HL-60 (cell line): ENCODE measurements at regions not wholly inside any gene's neighbourhood (a gene's known extent, or its start where the extent isn't known, plus 50 kb on each side); places are given as distances from the start of the nearest gene placed in this dataset.

ENCODE experiments used
- DNase-seq, 2 experiments: peaks; one replicate each; pipeline ENCODE4 v3.0.0-alpha.2; 2010 to 2020; ENCODE audit warnings: low read depth in 1 of 2, low spot score in 1 of 2
- H3K27ac ChIP-seq: fragments of 250-450 bp; sonication (Bioruptor Pico); replicated peaks from 2 replicates; pipeline ENCODE4 v1.5.1; 2020; ENCODE audit warnings: mild to moderate bottlenecking, moderate library complexity
- H3K27me3 ChIP-seq: fragments of 250-450 bp; sonication (Bioruptor Pico); 2 replicates; pipeline ENCODE4 v1.5.1; 2021; ENCODE audit warnings: mild to moderate bottlenecking, moderate library complexity; ENCODE audit not compliant: insufficient read depth, poor library complexity, severe bottlenecking
- H3K4me3 ChIP-seq: replicated peaks from 2 replicates; pipeline ENCODE4 v1.5.1; 2011; ENCODE audit warnings: mild to moderate bottlenecking, control low read depth, low read length; ENCODE audit not compliant: insufficient read depth
- CTCF ChIP-seq: IDR thresholded peaks from one replicate; pipeline ENCODE4 v1.5.1; 2011; ENCODE audit warnings: low read length, control low read depth, inconsistent platforms; ENCODE audit not compliant: insufficient read depth
- GABPA ChIP-seq: IDR thresholded peaks from 2 replicates; pipeline ENCODE4 v1.6.1; 2012; ENCODE audit warnings: low read depth
- POLR2AphosphoS5 ChIP-seq: IDR thresholded peaks from 2 replicates; pipeline ENCODE4 v1.6.1; 2012; ENCODE audit warnings: low read depth
- SPI1 ChIP-seq: IDR thresholded peaks from 2 replicates; pipeline ENCODE4 v1.6.1; 2012; ENCODE audit warnings: low read depth, mild to moderate bottlenecking, borderline replicate concordance
- TF ChIP-seq, protein P1 (sequence below): IDR thresholded peaks from 2 replicates; pipeline ENCODE4 v1.6.1; 2012; ENCODE audit warnings: low read depth; ENCODE audit not compliant: insufficient replicate concordance

DNA sequence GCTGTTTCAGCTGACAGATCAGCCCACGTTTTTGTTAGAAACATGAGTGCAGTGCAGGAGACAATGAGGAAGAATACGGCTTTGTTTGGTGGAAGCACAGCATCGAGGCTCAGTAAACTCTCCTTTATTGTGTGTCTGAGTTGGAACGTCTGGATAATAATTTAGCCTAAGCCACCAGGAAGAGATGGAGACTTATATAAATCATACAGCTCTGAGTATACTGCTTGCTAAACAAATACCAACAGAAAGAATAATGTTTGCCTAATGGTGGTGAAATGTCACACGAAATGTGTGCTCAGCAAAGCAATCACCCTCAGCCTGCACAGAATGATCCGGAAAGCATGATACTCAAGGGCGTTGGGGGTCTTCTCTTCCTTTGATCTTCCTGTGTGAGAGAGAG is 664.1 kb upstream of the ADARB2 start:
- TF ChIP-seq CTCF: no peak
- no peak for TF ChIP-seq SPI1
- TF ChIP-seq, protein P1, sequence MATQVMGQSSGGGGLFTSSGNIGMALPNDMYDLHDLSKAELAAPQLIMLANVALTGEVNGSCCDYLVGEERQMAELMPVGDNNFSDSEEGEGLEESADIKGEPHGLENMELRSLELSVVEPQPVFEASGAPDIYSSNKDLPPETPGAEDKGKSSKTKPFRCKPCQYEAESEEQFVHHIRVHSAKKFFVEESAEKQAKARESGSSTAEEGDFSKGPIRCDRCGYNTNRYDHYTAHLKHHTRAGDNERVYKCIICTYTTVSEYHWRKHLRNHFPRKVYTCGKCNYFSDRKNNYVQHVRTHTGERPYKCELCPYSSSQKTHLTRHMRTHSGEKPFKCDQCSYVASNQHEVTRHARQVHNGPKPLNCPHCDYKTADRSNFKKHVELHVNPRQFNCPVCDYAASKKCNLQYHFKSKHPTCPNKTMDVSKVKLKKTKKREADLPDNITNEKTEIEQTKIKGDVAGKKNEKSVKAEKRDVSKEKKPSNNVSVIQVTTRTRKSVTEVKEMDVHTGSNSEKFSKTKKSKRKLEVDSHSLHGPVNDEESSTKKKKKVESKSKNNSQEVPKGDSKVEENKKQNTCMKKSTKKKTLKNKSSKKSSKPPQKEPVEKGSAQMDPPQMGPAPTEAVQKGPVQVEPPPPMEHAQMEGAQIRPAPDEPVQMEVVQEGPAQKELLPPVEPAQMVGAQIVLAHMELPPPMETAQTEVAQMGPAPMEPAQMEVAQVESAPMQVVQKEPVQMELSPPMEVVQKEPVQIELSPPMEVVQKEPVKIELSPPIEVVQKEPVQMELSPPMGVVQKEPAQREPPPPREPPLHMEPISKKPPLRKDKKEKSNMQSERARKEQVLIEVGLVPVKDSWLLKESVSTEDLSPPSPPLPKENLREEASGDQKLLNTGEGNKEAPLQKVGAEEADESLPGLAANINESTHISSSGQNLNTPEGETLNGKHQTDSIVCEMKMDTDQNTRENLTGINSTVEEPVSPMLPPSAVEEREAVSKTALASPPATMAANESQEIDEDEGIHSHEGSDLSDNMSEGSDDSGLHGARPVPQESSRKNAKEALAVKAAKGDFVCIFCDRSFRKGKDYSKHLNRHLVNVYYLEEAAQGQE: no peak
- TF ChIP-seq POLR2AphosphoS5: no peak
- no peak for TF ChIP-seq GABPA
- no peak overlapping the region for H3K4me3 ChIP-seq
- no peak overlapping the region for H3K27ac ChIP-seq
- DNase-seq: no peak
- H3K27me3 ChIP-seq: no peaks in the 10 kb centered on the region

DNA sequence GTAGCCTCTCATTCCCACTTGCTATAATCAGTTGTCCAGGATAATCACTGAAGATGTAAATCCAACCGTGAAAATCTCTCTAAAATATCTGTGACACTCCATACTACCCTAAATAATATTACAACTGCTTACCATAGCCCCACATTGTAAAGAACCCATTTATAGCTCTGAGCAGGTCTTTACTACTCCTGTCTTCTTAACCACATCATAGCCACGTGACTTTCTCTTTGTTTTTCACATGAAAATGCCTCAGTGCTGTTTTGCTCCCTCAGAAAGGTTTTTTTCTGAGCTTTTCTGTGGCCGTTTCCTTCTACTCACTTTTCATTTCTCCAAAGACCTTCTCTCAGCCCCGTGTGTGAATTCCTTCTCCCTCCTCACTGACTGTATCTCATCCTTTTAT is 662.2 kb upstream of the ADARB2 start:
- Histone ChIP-seq H3K27me3 (no peaks in the 10 kb centered on the region), H3K27ac (no peak overlapping the region), H3K4me3 (no peak overlapping the region)
- TF ChIP-seq, protein P1: no peak
- TF ChIP-seq CTCF (no peak), POLR2AphosphoS5 (no peak), GABPA (no peak), SPI1 (no peak)
- DNase-seq: no peak

DNA sequence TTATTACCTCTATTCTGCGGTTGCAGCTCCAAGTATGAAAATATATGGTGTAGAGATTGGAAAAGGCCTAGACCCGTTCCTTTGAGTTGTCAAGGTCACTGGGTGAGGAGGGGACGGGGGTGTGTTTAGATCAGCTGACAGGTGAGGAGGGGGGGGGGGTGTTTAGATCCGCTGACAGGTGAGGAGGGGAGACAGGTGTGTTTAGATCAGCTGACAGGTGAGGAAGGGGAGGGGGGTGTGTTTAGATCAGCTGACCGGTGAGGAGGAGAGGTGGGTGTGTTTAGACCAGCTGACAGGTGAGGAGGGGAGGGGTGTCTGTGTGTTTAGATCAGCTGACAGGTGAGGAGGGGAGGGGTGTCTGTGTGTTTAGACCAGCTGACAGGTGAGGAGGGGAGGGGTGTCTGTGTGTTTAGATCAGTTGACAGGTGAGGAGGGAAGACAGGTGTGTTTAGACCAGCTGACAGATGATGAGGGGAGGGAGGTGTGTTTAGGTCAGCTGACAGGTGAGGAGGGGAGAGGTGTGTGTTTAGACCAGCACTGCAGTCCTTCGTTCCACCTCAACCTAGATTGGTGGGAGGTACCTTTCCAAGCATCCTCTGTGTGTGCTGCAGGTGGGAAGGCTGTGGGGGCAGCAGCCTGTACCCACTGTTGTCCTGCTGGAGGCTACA is 655.0 kb upstream of the ADARB2 start:
- no peak overlapping the region for H3K27ac ChIP-seq
- H3K4me3 ChIP-seq: no peak overlapping the region
- TF ChIP-seq SPI1: no peak
- no peak for TF ChIP-seq POLR2AphosphoS5
- TF ChIP-seq GABPA: no peak
- no peaks in the 10 kb centered on the region for H3K27me3 ChIP-seq
- no peak for DNase-seq

GRCh38 chr10:2387672-2388071 is 650.3 kb upstream of the ADARB2 start:
- H3K27ac ChIP-seq: no peak overlapping the region
- TF ChIP-seq CTCF (no peak), SPI1 (no peak), GABPA (no peak), POLR2AphosphoS5 (no peak)
- TF ChIP-seq, protein P1: no peak
- no peaks in the 10 kb centered on the region for H3K27me3 ChIP-seq
- no peak overlapping the region for H3K4me3 ChIP-seq
- DNase-seq: no peak
